ENCODE measurements at regions not wholly inside any gene's neighbourhood (a gene's known extent, or its start where the extent isn't known, plus 50 kb on each side); places are given as distances from the start of the nearest gene placed in this dataset.
"Not testable (repeated sequence)": the region's sequence is repeated elsewhere in the genome, so short reads cannot be mapped to it uniquely, and the experiment has no call there.

DNA sequence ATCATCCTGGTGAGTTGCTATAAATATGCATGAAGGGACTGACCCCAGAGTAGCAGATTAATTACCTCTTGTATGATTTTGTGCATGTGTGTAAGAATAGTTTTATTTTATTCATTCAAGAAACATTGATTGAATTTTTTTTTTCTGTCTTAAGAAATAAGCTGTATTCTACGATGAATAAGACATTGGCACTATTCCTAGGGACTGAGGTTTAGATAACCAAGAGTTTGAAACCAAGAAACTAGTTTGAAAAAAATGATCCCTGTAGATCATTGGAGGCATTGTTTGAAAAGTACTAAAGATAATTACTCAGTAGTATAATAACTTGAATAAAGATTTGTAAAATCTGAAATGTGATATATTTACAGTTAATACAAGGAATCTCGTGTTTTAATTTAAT, 1086.9 kb downstream of the PCDH7 start:
- no peak for DNase-seq (ENCODE audit: extremely low read depth in 1 of 2, low read depth in 1 of 2)

DNA sequence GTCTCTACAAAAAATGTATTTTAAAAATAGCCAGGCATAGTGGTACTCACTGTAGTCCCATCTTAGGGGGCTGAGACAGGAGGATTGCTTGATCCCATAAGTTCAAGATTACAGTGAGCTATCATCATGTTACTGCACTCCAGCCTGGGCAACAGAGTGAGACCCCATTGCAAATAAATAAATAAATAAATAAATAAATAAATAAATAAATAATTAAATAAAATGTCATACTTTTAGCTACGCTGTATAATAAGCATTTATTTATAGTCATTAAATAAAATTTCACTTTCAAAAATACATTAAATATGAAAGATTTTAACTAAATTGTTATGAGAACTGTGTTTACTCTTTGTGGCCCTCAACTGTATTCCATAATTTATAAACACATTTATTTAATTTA, 1124.2 kb downstream of the PCDH7 start:
- no peak for DNase-seq (ENCODE audit: extremely low read depth in 1 of 2, low read depth in 1 of 2)

DNA sequence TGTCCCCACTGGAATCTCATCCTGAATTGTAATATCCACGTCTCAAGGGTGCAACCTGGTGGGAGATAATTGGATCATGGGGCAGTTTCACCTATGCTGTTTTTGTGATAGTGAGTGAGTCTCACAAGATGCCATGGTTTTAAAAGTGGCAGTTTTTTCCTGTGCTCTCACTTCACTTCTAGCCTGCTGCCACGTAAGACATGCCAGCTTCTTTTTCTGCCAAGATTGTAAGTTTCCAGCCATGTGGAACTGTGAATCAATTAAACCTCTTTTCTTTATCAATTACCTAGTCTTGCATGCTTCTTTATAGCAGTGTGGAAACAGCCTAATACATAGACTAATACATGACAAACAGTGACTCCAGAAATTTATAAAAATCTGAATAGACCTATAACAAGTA, 1131.8 kb downstream of the PCDH7 start:
- DNase-seq (ENCODE audit: extremely low read depth in 1 of 2, low read depth in 1 of 2) = no peak

DNA sequence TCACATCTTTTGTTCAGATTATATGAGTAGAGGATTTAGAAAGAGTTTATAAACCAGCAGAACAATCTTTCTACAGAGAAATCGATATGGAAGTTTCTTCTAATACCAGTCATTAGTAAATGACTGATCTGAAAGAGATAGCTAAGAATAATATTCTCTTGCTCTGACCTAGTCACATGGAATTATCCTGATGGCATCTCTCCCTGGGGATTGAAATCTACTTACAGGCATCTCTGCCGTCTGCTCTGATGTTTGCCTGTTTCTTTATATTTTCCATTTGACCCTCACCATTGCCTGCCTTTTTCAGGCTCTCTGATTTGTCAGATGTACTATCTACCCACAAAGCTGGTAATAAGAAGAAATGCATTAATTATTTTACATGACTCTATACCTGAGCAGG, 1157.3 kb downstream of the PCDH7 start:
- DNase-seq (ENCODE audit: extremely low read depth in 1 of 2, low read depth in 1 of 2) = no peak

DNA sequence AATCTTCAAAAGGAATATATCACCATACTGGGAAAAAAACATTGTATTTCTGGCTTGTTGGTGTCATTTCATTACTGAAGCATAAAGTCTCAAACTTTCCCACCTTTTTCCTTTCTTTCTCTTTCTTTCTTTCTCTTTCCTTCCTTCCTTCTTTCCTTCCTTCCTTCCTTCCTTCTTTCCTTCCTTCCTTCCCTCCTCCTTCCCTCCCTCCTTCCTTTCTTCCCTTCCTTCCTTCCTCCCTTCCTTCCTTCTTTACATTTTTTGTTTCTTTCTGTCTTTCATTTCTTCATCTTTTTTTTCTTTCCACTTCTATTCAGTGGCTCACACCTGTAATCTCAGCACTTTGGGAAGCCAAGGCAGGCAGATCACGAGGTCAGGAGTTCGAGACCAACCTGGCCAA, 1160.7 kb downstream of the PCDH7 start:
- DNase-seq (ENCODE audit: extremely low read depth in 1 of 2, low read depth in 1 of 2) = not testable (repeated sequence)

DNA sequence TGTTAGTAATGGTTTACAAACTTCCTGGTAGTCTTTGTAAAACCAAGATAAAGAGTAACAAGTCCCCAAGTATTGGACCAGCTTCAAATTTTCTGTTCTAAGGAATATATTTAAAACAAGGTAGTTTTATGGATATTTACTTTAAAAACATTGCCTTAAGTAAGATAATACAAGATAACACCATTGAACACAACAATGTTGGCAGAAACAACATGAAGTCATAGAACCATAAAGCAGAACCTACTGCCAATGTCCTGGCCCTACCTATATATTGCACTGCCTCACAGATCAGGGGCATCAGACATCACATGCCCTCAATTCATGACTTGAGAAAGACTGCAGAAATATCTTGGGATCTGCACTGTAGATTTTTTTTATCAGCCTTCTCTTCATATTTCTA, 1176.2 kb downstream of the PCDH7 start:
- no peak for DNase-seq (ENCODE audit: extremely low read depth in 1 of 2, low read depth in 1 of 2)

DNA sequence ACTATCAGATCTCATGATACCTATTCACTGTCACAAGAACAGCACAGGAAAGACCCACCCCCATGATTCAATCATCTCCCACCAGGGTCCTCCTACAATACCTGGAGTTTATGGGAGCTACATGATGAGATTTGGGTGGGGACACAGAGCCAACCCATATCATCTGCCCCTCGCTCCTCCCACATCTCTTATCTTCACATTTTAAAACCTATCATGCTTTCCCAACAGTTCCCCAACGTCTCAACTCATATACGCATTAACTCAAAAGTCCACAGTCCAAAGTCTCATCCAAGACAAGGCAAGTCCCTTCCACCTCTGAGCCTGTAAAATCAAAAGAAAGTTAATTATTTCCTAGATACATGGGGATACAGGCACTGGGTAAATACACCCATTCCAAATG, 1185.2 kb downstream of the PCDH7 start:
- DNase-seq (ENCODE audit: extremely low read depth in 1 of 2, low read depth in 1 of 2) = no peak

DNA sequence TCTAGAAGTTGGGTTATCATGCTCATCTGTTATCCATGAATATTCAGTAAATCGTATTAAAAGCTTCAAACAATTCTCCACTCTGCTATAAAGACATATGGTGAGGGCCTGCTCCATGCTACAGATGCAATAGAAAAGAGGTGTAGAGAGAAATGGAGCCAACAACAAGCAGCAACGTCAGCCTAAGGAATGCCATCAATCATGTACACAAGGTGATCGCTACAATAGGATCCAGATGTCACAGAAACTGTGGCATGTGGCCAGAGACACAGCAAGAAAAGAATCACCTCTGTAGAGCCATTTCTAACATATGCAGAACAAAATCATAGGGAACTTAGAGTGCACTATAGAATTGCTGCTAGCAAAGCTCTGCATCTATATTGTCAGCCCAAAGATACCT, 1188.1 kb downstream of the PCDH7 start:
- DNase-seq (ENCODE audit: extremely low read depth in 1 of 2, low read depth in 1 of 2) = no peak

DNA sequence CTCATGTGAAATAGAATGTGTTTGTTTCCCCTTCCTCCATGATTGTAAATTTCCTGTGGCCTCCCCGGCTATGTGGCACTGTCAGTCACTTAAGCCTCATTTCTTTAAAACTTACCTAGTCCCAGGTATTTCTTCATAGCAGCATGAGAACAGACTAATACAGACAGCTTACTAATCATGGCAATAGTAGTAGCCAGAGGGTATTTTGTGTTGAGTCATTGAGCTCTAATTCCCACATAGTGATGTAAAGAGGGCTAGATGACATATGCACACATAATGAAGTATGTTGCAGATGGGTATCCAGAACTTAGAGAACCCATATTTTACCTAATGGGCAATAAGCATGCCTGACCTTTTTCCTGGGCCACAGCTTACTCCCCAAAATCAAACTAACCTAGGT, 1197.2 kb downstream of the PCDH7 start:
- no peak for DNase-seq (ENCODE audit: extremely low read depth in 1 of 2, low read depth in 1 of 2)

DNA sequence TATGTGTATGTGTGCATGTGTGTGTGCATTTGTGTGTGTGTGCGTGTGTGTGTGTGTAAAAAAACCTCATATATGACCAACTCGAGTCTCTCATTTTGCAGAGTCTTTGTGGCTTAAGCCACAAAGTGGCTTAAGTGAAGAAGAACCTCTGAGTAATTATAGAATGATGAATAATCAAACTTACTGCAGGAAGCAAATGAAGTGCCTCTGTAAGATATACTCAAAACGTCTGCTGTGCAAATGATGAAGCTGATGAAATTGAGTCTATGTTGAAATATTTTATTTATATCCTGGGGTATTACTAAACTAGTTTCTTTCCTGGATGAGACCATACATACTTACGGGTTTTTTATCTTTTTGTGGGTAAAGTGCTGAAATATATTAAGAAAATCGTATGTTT, 1198.7 kb downstream of the PCDH7 start:
- no peak for DNase-seq (ENCODE audit: extremely low read depth in 1 of 2, low read depth in 1 of 2)

DNA sequence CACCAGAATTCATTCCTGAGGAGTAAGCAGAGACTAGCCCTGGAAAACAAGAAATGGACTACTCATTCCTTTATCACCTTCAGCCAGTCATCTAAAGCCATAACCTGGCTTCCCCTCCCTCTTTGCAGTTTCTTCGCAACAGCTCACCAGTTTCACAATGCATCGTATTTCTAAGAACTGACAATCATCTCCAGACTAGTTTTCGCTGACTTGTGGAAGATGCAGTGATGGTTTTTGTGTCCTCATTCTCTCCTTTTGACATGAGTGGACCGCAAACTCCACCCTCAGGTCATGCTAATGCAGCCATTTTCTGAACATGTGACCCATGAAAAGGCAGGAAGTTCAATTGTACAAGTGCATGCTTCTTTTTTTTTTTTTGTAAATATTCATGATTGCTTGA, 1203.5 kb downstream of the PCDH7 start:
- DNase-seq (ENCODE audit: extremely low read depth in 1 of 2, low read depth in 1 of 2) = no peak

DNA sequence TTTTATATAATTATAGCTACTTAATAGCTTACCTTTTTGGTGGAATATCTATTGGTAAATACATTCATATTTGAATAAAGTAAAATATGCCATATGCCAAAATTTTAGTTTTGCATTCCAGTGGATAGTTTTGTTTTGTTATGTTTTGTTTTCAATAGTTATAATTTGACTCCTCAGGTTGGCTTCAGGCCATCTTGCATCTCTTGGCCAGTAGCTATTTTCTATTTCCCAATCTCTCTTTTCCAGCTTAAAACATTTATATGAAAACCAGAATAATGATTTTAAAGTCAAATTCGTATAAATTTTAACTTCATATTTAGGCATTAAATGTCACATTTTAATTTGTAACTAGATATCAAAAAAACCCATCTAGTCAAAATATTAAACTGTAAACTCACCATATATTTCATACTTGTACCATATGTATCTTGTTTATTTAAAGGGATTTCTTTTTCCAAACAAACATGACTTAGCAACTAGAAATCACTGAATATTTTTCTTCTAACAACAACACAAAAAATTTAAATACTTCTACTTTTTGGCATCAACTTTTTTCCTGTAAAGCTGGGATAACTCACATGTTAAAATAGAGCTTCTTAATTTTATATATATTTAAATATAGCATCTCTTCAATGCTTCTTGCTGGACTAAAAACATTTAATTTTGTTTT, 1209.6 kb downstream of the PCDH7 start:
- no peak for DNase-seq (ENCODE audit: extremely low read depth in 1 of 2, low read depth in 1 of 2)

DNA sequence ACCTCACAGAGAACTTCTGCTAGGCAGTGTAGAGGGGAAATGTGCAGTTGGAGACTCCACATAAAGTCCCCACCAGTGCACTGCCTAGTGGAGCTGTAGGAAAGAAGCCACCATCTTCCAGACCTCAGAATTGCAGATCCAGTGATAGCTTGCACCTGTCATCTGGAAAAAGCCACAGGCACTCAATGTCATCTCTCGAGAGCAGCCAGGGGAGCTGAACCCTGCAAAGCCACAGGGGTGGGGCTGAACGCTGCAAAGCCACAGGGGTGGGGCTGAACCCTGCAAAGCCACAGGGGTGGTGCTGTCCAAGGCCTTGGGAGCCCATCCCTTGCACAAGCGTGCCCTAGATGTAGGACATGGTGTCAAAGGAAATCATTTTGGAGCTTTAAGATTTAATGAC, 1226.3 kb downstream of the PCDH7 start:
- no peak for DNase-seq (ENCODE audit: extremely low read depth in 1 of 2, low read depth in 1 of 2)

DNA sequence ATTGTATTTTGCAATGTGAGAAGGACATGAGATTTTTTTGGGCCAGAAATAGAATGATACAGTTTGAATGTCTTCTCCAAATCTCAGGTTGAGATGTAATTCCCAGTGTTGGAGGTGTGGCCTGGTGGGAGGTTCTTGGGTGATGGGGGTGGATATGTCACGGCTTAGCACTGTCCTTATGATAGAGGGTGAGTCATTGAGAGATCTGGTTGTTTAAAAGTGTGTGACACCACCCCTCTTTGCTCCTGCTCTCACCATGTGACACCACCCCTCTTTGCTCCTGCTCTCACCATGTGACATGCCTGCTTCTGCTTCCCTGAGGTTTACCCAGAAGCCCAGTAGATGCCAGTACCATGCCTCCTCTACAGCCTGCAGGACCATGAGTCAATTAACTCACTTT, 1226.9 kb downstream of the PCDH7 start:
- DNase-seq (ENCODE audit: extremely low read depth in 1 of 2, low read depth in 1 of 2) = no peak

DNA sequence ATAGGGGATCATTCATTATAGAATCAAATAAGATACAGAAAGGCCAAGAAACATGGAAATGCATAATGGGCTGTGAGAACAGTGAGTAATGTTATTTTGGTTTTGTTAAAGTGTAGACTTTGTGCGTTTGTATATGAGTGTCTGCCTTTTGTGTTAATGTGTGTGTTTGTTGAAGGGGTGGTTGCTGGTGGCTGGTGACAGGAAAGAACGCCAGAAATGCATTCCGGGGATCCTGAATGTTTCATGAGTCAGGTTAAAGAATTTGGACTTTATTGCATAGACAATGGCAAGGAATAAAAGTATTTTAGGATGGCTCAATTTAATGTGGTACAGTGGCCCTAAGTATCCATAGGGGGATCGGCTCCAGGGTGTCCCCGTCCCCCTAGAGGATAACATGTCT, 1228.9 kb downstream of the PCDH7 start:
- no peak for DNase-seq (ENCODE audit: extremely low read depth in 1 of 2, low read depth in 1 of 2)

DNA sequence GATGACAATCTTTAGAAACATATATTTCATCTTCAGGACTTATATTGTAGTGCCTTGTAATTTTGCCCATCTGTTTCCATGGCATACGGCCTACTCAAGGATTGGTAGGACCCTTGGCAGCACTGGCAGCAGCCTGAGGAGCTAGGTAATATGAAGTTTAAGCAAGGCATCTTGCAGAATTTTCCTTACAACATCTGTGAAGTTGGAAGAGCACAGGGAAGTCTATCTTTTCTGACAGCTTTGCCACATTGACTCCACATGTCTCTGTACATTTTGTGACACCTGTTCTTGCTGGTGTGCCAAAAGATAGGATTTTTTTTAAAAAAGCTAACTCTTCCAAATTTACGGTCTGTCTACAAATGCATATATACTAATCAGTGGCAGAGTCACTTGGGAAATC, 1235.2 kb downstream of the PCDH7 start:
- no peak for DNase-seq (ENCODE audit: extremely low read depth in 1 of 2, low read depth in 1 of 2)

DNA sequence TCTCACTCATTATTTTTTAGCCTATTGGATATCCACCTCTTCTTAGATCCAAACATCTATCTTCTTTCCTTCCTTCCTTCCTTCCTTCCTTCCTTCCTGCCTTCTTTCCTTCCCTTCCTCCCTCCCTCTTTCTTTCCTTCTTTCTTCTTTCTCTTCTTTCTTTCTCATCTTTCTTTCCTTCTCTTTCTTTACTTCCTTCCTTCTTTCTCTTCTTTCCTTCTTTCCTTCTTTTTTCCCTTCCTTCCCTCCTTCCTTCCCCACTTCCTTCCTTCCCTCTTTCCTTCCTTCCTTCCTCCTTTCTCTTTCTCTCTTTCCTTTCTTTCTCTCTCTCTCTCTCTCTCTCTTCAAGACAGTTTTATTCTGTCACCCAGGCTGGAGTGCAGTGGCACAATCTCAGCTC, 1239.8 kb downstream of the PCDH7 start:
- DNase-seq (ENCODE audit: extremely low read depth in 1 of 2, low read depth in 1 of 2) = no peak

DNA sequence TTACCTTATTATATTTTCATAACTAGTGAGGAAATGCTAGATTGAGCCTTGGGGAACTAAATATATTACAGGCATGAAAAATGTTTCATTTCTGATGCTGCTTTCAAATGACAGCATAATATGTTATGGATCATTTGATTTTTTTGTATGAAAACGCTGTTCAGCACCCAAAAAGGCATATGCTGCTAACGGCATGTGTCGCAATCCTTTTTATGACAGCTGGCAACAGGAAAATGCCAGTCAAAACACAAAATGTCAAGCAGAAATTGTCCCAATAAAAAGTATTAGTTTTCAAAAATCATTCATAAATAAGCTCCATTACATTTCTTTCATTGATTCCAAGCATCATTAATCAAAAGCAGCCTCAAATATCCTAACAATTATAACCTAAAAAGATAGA, 1244.5 kb downstream of the PCDH7 start:
- DNase-seq (ENCODE audit: extremely low read depth in 1 of 2, low read depth in 1 of 2) = no peak

DNA sequence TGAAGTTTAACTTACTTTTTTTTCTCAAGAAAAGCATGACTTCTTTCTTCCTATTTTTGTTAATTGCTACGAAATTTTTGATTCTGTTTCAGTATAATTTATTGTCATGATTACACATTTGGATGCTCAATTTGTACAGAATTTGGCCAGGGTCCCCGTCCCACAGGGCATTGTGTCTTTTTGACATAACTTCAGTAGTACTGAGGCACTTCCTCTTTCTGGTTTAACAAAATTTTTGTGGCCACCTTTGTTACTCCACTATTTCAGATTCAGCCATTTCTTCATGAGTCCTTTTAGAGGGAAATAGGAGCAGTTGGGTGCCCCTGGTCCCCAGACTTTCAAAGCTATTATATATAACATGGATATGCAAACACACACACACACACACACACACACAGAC, 1248.7 kb downstream of the PCDH7 start:
- DNase-seq (ENCODE audit: extremely low read depth in 1 of 2, low read depth in 1 of 2) = no peak

DNA sequence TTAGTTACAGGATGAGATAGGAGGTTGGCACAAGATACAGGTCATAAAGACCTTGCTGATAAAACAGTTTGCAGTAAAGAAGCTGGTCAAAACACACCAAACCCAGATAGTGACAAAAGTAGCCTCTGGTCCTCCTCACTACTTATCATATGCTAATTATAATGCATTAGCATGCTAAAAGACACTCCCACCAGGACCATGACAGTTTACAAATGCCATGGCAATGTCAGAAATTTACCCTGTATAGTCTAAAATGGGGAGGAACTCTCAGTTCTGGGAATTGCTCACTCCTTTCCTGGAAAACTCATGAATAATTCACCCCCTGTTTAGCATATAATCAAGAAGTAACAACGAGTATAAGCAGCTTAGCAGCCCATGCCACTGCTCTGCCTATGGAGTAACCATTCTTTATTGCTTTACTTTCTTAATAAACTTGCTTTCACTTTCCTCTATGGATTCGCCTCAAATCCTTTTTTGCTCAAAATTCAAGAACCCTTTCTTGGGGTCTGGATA, 1254.4 kb downstream of the PCDH7 start:
- DNase-seq (ENCODE audit: extremely low read depth in 1 of 2, low read depth in 1 of 2) = no peak

DNA sequence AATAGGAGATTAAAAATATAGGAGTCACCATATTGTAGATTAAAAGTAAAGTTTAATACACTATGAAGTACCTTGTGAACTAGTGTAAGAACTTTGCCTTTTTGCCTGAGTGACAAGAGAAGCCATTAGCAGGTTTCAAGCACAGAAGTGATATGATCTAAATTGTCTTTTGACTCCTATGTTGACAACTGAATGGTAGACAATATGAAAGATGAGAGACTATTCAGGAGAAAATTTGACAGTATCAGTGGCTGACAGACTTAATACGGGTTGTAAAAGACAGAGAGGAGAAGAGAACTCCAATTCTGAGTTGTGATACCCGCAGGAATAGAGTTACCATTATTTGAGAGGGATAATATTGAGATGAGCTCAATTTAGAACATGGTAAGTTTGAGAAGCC, 1259.8 kb downstream of the PCDH7 start:
- DNase-seq (ENCODE audit: extremely low read depth in 1 of 2, low read depth in 1 of 2) = no peak

DNA sequence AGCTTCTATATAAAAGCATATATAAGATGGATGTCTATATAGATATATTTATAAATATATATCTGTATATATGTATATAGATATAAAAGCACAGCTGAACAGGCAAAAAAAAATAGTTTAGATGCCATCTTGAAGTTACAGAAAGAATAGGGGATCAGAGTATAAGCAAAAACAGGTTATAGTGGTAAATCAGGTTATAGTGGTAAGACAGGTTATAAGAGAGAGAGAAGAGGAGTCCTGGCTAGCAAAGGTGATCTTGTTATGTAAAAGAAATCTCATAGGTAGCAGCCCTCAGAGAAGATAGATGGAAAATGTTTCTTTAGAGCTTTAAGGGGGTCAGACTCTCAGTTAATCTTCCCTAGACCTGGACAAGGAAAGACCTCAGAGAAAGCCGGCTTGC, 1263.1 kb downstream of the PCDH7 start:
- no peak for DNase-seq (ENCODE audit: extremely low read depth in 1 of 2, low read depth in 1 of 2)

DNA sequence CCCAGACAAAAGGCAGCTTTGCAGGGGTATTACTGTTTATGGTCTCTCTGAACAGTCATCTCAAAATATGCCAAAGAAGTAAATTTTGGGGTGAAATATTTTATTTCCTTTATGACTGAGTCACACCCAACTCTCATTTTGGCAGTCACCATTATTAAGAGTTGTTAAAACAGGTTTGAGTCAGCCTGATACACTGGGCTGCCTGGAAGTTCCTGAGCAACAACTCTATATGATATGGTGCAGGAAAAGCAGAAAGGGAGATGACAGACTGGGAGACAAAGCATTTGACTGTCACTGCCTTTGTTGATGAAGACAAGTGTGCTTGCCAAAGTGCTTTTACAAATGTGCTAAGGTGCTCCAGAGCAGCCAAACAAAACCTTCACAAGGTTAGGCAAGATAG, 1263.5 kb downstream of the PCDH7 start:
- no peak for DNase-seq (ENCODE audit: extremely low read depth in 1 of 2, low read depth in 1 of 2)

Data from stimulated activated CD8-positive, alpha-beta memory T cell treated with anti-CD3 and anti-CD28 coated beads, Interleukin-7, amount 100 ng/mL, for 48 hours (primary cell).